DND-41 (cell line): ENCODE measurements at regions not wholly inside any gene's neighbourhood (a gene's known extent, or its start where the extent isn't known, plus 50 kb on each side); places are given as distances from the start of the nearest gene placed in this dataset.

ENCODE experiments used
- CTCF ChIP-seq: IDR thresholded peaks from 2 replicates; pipeline ENCODE4 v1.5.1; 2012; ENCODE audit warnings: borderline replicate concordance, low read length, moderate library complexity, mild to moderate bottlenecking; ENCODE audit not compliant: poor library complexity, severe bottlenecking; ENCODE audit errors: extremely low read depth
- EZH2 ChIP-seq: IDR thresholded peaks from 3 replicates; pipeline ENCODE4 v1.6.1; 2012; ENCODE audit warnings: borderline replicate concordance, low read depth, mild to moderate bottlenecking, moderate library complexity, low read length, inconsistent platforms; ENCODE audit not compliant: severe bottlenecking

- TF ChIP-seq EZH2 (no peak), CTCF (no peak)
Observed at GRCh38 chr10:63763744-63764143, 242.5 kb downstream of the REEP3 start.
